ENCODE measurements at regions not wholly inside any gene's neighbourhood (a gene's known extent, or its start where the extent isn't known, plus 50 kb on each side); places are given as distances from the start of the nearest gene placed in this dataset.

GRCh38 chr2:15773204-15773603 is 167.1 kb upstream of the MYCN start:
- Histone ChIP-seq H3K27ac (no peak overlapping the region), H3K4me3 (no peak overlapping the region), H3K9me3 (no peaks in the 10 kb centered on the region), H3K27me3 (no peaks in the 10 kb centered on the region), H3K4me1 (no peaks in the 10 kb centered on the region), H3K36me3 (no peaks in the 10 kb centered on the region)
- no peak for ATAC-seq
- intact Hi-C loops (cut with DNase I): no loop called here
- no peak for DNase-seq
- TF ChIP-seq CTCF (IDR thresholded peaks at IDR 0.05): no peak

- no peaks in the 10 kb centered on the region for H3K36me3 ChIP-seq
- H3K9me3 ChIP-seq: no peaks in the 10 kb centered on the region
- ATAC-seq: no peak
- no peak for DNase-seq
- H3K4me1 ChIP-seq: no peaks in the 10 kb centered on the region
- no peak overlapping the region for H3K4me3 ChIP-seq
- H3K27ac ChIP-seq: no peak overlapping the region
- no peaks in the 10 kb centered on the region for H3K27me3 ChIP-seq
- intact Hi-C loops (cut with DNase I): no loop called here
- no peak for TF ChIP-seq CTCF (IDR thresholded peaks at IDR 0.05)
Measured at GRCh38 chr2:15773846-15774245, 166.5 kb upstream of the MYCN start.

GRCh38 chr2:15775753-15776628 is 164.4 kb upstream of the MYCN start:
- Histone ChIP-seq H3K4me3 (no peak overlapping the region), H3K36me3 (no peaks in the 10 kb centered on the region), H3K9me3 (no peaks in the 10 kb centered on the region), H3K4me1 (no peaks in the 10 kb centered on the region), H3K27ac (no peak overlapping the region), H3K27me3 (no peaks in the 10 kb centered on the region)
- TF ChIP-seq CTCF (IDR thresholded peaks at IDR 0.05): no peak
- ATAC-seq (no peak), DNase-seq (no peak)
- intact Hi-C loops (cut with DNase I): no loop called here

GRCh38 chr2:15776629-15776919 is 163.8 kb upstream of the MYCN start:
- Histone ChIP-seq H3K9me3 (no peaks in the 10 kb centered on the region), H3K27me3 (no peaks in the 10 kb centered on the region), H3K36me3 (no peaks in the 10 kb centered on the region), H3K27ac (no peak overlapping the region), H3K4me1 (no peaks in the 10 kb centered on the region), H3K4me3 (no peak overlapping the region)
- ATAC-seq (no peak), DNase-seq (no peak)
- TF ChIP-seq CTCF (IDR thresholded peaks at IDR 0.05): no peak
- intact Hi-C loops (cut with DNase I): no loop called here

- intact Hi-C loops (cut with DNase I): no loop called here
- Histone ChIP-seq H3K4me3 (no peak overlapping the region), H3K9me3 (no peaks in the 10 kb centered on the region), H3K4me1 (no peaks in the 10 kb centered on the region), H3K27ac (no peak overlapping the region), H3K27me3 (no peaks in the 10 kb centered on the region), H3K36me3 (no peaks in the 10 kb centered on the region)
- DNase-seq: no peak
- no peak for ATAC-seq
- TF ChIP-seq CTCF (IDR thresholded peaks at IDR 0.05): no peak
Measured at GRCh38 chr2:15776992-15777702, 163.2 kb upstream of the MYCN start.

Measured in upper lobe of right lung (tissue), 1 donor.